Islet precursor cell (in vitro differentiated cells): ENCODE measurements at regions not wholly inside any gene's neighbourhood (a gene's known extent, or its start where the extent isn't known, plus 50 kb on each side); places are given as distances from the start of the nearest gene placed in this dataset.
"Not testable (repeated sequence)": the region's sequence is repeated elsewhere in the genome, so short reads cannot be mapped to it uniquely, and the experiment has no call there.

Source experiments
- DNase-seq: peaks from one replicate; pipeline ENCODE4 v3.0.0-alpha.2; 2018

DNA sequence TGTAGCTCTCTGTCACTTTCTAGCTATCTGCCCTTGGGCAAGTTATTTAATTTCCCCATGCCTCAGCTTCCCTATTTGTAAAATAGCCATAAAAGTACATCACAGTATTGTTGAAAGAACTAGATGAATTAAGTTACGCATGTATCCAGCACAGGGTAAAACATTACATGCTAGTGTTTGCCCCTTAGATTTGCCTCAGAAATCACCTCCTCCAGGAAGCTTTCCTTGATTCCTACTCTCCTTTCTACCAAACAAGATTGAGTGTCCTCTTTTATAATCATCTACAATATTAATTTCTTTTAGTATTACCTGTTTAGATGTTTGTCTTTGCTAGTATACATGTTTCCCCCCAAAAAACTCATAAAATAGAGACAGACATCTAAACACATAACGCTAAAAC lies 369.5 kb downstream of the GBA3 start:
- DNase-seq: no peak

DNA sequence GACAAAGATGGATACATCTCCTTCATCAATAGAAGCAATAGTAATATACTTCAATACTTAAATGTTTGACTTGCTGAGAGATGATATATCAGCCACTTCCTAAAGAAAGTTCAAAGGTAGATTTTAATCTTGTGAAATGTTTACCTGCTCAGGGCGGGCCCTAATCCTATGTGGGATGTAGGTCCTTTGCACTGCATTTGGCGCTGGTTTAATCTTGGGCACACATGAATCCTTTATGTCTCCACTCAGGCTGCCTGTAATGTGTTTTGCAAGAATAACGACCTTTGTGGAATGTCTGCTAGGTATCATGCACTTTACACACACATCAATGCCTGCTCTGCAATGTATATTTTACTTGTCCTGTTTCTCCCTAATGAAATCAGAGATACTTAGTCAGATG lies 368.7 kb downstream of the GBA3 start:
- no peak for DNase-seq

DNA sequence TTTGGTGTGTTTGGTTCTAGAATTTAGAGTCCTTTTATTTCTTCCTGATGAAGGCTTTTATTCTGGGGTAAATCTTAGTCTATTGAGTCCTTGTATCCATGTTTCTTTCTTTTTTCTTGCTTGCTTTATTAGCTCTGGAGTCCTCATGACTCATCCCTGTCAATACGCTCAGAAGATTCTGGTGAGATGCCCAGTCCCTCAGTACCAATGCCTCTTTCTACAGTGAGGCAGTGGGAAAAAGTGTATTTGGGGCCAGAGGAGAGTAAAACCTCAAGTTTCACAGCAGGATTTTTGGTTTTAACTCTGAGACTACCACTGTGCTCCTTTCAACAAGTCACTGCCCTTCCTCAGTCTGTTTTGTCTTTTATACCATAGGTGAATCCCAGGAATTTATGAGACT lies 368.0 kb downstream of the GBA3 start:
- no peak for DNase-seq

DNA sequence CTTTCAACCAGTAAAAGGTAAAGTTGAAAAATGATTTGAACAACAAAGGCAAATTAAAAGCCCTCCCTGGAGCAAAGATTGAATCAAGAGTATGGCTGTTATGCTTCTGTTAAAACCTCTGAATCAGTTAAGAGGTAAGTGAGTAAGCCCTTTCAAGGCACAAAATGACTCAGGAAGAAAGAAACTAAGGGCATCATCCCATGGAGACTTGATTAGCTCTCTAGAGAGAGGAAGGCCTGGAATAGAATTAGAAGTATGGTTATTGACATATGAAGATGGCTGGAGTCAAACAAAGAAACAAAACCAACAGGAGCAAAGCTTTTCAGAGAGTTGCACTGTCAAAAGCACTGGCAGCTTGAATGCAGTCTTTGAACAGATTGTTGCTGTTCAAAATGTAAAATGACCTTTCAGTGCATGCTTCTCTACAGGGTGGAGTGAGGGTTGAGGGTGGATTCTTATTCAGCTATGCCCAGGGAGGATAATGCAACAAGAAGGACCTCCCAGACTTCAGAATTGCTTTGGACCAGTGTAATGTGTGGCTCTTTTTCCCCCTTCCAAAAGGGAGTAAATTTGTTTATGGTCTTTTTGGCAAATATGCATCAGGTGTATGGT lies 365.5 kb downstream of the GBA3 start:
- DNase-seq: no peak

DNA sequence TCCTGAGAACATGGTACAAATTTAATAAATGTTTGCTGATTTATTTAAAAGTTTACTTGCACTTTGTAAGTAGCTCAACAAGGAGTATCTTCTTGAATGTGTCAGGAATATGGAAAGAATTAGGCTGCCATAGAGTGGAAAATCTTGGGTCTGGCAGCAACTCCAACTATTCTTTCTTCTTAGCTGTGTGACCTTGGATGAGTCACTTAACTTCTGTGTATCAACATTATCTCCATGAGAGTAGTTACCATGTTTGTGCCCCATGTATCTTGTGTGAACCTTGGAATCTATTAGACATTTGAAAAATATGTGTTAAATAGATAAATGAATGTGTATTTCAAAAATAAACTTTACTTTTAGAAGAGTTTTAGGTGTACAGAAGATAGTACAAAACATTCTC lies 348.8 kb downstream of the GBA3 start:
- no peak for DNase-seq

DNA sequence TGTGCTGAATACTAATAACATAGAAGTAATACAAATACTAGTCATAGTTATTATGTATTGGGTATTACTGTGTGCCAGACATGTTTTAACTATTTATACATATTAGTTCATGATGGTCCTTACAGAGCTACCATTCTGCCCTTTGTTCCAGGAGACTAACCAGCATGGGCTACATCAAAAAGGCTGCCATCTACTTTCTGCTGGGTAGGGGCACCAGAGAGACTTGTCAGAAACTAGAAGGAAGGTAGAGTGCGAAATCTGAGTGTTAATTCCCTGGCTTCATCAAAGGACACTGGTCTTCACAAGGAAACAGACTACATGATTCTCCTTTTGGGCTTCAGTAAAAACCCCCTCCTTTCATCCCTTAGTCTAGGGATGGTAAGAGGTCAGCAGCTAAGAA lies 347.8 kb downstream of the GBA3 start:
- DNase-seq: no peak

DNA sequence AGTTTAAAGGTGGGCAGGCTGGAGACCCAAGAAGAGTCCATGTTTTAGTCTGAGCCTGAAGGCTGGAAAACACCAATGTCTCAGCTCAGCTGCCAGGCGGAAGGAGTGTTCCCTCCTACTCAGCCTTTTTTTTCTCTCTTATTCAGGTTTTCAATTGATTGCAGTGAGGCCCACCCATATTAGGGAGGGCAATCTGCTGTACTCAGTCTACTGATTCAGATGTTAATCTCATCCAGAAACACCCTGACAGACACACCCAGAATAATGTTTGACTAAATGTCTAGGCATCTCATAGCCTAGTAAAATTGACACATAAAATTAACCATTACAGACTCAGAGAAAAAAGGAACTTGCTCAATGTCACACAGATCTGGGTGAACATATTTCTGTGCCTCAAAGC lies 347.1 kb downstream of the GBA3 start:
- DNase-seq: no peak

DNA sequence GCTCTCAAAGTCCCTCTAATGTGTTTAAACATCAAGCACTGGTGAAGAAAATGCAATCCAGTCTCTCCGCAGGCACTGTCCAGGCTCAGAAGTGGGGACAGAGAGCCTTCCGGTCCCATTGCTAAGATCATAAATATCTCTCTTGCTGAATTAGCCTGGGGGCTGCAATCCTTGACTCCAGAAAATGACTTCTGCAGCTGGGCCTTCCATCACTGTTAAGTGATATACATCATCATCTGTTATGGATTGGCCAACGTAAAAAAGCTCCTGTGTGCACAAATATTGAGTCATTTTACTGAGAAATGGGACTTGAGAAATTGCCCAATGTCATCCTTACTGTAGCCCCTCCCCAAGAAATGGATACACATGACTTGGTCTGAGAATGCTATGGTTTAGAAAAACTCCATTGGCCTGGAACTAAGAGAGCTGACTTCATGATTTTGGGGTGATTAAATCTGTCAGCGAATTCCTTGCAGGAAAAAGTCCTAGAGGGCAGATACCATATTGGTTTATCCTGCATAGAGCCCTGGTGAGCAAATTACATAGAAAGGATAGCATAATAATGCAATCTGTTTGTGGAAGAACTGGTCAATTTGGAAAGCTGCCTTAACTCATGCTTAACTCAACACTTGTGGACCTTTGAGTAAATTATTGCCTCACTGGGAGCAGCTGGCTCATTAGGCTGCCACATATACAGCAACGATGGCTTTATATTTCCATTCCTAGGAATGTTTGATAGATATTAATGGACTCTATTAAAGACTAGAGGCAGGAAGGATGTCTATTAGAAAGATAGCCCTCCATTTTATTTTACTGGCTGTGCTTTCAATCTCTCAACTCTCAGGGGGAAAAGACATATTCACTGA lies 346.1 kb downstream of the GBA3 start:
- no peak for DNase-seq

DNA sequence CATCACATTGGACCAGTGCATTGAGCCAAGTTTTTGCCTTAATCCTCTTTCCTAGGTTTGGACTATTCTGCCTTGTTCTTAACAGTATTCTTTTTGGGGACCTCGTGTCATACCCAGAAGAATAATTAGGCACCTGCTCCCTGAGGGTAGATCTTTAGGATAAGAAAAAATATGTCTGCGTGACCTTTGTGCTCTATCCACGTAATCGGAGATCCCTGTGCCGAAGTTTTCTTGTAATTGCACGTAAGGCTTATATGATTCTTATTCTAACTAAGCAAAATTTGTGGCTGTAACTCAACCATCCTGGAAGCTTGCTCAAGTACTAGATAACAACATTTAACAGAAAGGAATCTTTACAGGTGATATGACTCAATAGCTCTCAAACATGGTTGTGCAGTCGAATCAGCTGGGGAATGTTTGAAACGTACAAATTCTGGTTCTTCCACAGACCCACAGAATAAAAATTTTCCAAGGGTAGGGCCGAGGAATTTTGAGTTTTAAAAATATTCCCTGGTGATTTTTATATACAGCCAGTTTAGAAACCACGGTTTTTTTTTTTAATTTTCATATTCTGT lies 344.3 kb downstream of the GBA3 start:
- DNase-seq: no peak

DNA sequence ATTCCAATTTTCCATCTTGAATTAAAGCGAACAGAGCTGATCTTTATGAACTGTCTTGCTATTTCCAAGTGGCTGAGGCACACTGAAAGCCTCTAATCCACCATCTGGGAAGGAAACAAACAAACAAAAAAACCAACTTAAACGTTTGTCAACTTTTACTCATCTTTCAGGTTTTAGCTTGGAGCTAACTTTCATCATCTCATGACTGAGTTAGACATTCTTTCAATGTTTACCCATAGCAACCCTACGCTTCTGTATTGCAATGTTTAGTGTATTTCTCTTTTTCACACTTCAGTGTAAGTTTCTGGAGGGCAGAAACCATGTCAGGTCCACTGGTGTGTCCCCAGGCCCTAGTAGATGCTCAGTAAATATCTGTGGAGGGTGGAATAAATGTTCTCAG lies 343.8 kb downstream of the GBA3 start:
- DNase-seq: no peak

DNA sequence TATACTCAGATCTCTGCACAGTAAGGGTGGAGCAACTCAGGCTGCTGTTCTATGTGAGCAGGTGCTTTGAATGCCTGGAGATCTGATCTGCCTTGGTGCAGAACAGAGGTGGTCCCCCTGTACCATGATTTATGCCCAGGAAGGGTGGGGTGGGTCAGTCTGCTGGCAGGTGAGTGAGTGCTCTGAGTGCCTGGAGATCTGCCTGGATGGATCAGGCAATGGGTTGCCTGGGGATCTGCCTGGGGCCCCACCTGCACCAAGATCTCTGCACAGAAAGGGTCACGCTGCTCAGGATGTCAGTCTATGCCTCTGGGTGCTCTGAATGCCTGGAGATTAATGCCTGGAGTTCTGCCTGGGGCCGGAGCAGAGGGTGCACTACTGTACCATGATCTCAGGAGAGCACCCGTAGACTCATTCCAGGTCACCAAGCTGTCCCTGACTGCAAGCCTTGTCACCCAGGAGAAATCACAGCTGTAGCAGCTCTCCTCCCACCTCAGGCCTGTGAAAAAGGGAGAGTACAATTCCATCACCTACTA lies 342.9 kb downstream of the GBA3 start:
- peak; percentile 53 for DNase-seq

DNA sequence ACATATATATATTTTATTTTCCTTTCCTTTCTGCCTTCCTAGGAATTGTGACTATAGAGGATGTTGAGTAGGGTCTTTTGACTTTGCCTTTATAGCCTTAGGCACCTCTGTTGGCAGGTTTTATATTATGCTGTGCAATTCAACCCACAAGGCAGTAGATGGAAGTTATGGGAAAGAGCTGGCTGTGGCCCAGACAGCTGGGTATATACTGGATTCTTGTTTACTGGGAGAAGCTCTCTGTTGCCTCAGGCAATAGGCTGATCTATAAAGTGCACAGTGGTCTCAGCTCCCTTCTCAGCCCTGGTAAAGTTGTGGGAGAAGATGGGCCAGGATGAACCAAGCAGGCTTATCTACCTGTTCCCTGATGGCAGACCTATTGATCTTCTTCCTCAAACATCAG lies 342.0 kb downstream of the GBA3 start:
- peak; percentile 70 for DNase-seq

DNA sequence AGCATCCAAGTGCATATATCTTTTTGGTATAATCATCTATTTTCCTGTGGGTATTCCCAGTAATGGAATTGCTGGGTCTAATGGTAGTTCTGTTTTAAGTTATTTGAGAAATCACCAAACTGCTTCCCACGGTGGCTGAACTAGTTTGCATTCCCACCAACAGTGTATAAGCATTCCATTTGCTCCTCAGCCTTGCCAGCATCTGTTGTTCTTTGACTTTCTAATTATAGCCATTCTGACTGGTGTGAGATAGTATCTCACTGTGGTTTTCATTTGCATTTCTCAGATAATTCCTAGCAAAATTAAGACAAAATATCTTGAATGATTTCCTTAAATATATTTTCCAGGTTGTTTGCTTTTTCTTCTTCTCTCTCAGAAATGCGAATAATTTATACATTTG lies 341.1 kb downstream of the GBA3 start:
- peak; percentile 65 for DNase-seq

DNA sequence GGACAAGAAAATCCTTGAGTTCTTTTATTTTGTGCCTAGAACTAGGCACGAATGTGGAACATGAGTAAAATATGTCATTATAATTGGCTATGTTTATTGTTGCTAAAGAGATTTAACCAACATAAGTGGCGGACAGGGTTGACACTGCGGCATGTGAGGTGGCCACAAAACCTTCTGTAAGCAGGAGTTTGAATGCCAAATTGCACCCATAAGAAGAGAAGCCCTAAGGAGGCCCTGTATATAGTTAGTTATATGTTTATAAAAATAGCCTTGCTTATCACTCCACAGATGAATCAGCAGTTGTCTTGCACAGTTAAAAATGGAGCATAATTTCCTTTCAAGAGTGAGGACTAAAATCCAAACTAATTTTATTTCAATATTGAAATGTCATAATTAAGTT lies 336.1 kb downstream of the GBA3 start:
- DNase-seq: no peak

DNA sequence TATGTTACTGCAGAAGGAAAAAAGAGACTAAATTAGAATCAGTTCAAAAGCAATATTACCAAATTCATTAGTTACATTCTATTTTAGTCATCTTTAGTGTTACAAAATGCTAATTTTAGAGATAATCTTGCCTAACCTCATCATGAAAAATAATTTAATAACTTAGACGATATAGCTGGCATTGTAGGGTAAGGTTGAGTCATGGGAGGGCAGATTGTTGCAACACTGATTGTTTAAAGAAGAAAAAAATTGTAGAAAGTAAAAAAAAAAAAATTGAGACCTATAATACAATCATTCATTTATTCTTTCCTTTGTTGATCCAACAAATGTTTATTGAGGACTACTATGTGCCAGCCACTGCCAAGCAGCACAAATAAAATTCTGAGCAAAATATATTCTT lies 330.9 kb downstream of the GBA3 start:
- DNase-seq: no peak

DNA sequence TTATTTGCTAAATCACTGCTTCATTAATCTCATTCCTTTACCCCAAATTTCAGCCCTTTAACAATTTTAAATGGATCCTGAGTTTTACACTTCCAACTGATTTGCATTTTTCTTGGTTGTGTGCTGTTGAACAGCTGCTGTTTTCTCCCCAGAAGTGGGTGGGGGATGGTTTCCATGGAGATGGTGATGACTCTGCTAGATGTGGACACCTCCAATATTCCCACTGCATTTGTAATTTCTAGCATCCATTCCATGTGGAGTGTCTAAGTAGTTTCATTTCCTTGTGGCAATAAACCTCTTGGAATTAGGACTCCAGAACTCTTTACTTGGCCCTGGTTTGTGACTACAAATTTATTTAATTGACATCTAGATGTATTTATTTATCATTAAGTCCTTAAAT lies 330.4 kb downstream of the GBA3 start:
- no peak for DNase-seq

DNA sequence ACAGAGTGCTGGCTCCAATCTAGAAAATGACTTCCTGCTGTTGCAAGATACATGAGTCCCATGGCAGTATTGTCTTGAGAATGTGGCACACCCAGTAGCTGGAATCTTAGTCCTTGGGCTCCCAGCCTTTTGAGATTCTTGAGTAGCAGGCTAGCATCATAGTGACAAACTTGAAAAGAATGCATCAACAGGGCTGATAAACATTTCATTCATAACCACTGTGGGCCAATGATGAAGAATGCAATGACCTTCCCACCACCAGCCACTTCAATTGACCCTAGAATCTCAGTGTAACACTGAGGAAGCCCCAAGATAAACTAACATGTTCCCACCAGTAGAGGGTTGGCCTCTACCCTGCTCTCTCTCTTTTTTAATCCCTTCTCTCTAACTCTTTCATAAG lies 329.3 kb downstream of the GBA3 start:
- DNase-seq: peak; percentile 81

DNA sequence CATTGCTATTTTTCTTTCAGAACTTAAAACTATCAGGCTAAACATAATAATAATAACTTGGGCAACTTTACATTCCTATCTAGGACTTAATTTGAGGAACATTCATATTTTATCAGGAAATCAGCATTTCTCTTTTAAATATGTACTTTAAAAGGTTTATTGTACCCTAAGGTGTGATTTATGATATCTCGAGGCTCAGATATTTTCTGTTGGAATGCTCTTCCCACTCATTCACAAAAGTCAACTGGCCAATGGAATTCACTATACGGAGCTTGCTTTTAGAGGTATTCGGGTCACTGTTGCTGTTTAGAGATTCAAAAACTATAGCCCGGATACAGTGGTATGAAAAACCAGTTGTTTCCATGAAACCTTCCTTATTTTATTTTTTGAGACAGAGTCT lies 328.3 kb downstream of the GBA3 start:
- DNase-seq: no peak

DNA sequence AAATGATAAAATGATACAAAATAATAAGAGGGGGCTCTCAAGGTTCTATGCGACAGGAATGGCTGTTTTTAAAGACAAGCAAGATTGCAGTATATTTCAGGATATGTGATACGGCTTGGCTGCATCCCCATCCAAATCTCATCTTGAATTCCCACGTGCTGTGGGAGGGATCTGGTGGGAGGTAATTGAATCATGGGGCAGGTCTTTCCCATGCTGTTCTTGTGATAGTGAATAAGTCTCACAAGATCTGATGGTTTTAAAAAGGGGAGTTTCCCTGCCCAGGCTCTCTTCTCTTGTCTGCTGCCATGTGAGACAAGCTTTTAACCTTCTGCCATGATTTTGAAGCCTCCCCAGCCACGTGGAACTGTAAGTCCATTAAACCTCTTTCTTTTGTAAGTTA lies 327.7 kb downstream of the GBA3 start:
- DNase-seq: not testable (repeated sequence)

DNA sequence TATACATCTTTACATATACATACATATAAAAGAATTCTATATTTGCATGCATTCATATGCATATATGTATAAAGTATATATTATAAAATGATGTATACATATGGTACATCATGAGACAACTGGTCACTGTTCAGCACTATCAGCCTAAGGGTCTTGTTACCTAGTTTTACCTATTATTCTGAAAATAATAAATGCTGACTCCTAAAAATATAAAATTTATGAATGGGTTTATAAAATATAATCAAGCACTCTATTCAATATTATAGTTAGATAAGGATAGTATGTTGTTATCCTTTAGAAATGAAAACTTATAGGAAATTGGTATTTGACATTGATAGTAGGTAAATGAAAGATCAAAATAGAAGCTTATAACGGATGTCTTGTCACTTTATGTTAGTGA lies 324.2 kb downstream of the GBA3 start:
- DNase-seq: no peak

DNA sequence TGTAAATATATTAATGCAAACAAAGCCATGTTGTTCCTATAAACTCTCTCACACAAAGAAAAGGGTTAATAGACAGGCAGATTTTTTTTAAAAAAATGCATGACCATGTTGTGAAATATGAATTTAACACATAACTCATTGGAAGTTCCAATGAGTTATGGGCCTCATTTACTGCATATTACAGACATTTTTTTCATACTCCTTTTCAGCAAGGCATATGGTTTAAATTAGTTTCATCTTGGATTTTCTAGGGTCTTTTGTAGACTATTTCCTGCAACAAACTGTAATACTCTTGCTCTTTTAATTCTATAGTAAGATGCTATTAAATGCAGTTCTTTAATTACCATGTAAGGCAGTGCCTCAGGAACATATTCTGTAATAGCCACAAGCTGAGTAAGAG lies 323.1 kb downstream of the GBA3 start:
- no peak for DNase-seq

DNA sequence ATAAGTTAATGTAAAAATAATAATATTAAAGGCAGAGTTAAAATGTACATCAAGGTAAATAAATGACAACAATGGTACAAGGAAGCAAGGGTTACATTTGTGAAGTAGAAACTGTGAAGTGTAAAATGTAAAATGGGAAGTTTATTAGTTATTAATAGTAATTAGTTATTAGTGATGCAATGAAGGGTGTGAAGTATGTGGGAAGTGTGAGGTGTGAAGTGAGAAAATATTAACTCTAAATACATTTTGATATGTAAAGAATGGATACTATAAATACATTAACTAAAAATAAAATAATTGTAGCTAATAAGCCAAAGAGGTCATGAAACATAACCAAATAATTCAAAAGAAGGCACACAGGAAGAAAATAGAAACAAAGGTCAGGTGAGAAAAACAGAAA lies 316.4 kb downstream of the GBA3 start:
- DNase-seq: no peak

DNA sequence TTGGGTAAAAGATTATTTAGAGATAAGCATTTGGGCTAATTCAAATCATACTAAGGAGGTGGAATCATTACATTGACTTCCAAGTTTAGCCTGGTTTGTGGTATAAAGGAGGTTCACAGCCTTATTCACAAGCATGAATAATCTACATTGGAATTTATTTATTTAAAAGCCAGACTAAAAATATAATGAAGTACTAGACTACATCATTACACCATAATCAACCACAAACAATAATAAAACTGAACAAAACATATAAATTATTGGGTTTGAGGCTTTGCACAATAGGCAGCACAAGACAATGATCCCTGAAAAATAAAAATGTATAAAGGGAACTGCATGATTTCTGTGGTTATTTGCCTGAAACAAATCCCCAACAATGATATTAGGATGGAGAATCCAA lies 314.0 kb downstream of the GBA3 start:
- DNase-seq: no peak

DNA sequence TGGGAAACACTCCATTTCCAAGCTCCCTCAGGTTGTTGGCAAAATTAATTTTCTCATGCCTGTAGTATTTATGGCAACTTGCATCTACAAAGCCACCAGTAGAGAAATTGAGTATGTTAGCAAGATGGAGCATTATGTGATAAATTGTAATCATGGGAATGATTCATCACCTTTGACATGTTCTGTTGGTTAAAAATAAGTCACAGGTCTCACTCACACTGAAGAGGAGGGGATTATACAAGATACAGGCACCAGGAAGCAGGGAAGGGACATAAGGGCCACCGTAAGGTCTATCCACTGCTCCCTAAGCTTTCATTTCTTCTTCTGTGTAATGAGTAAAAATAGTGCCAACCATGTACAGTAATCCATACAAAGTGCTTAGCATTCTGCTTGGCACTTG lies 313.0 kb downstream of the GBA3 start:
- DNase-seq: no peak
